HG03103 (cell line): ENCODE measurements at regions not wholly inside any gene's neighbourhood (a gene's known extent, or its start where the extent isn't known, plus 50 kb on each side); places are given as distances from the start of the nearest gene placed in this dataset.

Experiments
- ATAC-seq: cut with Tn5 transposase; IDR thresholded peaks from one replicate; pipeline ENCODE4 v1.9.1; 2021; ENCODE audit warnings: low read depth; ENCODE audit not compliant: unreplicated experiment

GRCh38 chr1:208298593-208299269 lies 54.5 kb upstream of the PLXNA2 start:
- ATAC-seq: no peak

- ATAC-seq: no peak
Observed at GRCh38 chr1:208300084-208300770, 56.0 kb upstream of the PLXNA2 start.

GRCh38 chr1:208302699-208303238 lies 58.6 kb upstream of the PLXNA2 start:
- ATAC-seq: no peak

GRCh38 chr1:208303743-208304712 lies 59.8 kb upstream of the PLXNA2 start:
- ATAC-seq: no peak

- no peak for ATAC-seq
Observed at GRCh38 chr1:208308221-208308620, 64.0 kb upstream of the PLXNA2 start.

GRCh38 chr1:208309771-208310170 lies 65.6 kb upstream of the PLXNA2 start:
- no peak for ATAC-seq

GRCh38 chr1:208312706-208313105 lies 68.5 kb upstream of the PLXNA2 start:
- ATAC-seq: no peak

- ATAC-seq: no peak
Observed at GRCh38 chr1:208314431-208314830, 70.2 kb upstream of the PLXNA2 start.

- no peak for ATAC-seq
Observed at GRCh38 chr1:208318150-208318734, 74.1 kb upstream of the PLXNA2 start.

- ATAC-seq: no peak
Observed at GRCh38 chr1:208324005-208324404, 79.8 kb upstream of the PLXNA2 start.

GRCh38 chr1:208326033-208326432 lies 81.8 kb upstream of the PLXNA2 start:
- no peak for ATAC-seq

- no peak for ATAC-seq
Observed at GRCh38 chr1:208329300-208329699, 85.1 kb upstream of the PLXNA2 start.

- no peak for ATAC-seq
Observed at GRCh38 chr1:208332036-208332773, 88.0 kb upstream of the PLXNA2 start.

GRCh38 chr1:208332774-208333126 lies 88.6 kb upstream of the PLXNA2 start:
- no peak for ATAC-seq

GRCh38 chr1:208333676-208334075 lies 89.5 kb upstream of the PLXNA2 start:
- no peak for ATAC-seq

GRCh38 chr1:208335371-208336136 lies 91.4 kb upstream of the PLXNA2 start:
- no peak for ATAC-seq

GRCh38 chr1:208336137-208336518 lies 91.9 kb upstream of the PLXNA2 start:
- ATAC-seq: no peak

- ATAC-seq: no peak
Observed at GRCh38 chr1:208339911-208340310, 95.7 kb upstream of the PLXNA2 start.

GRCh38 chr1:208343226-208343625 lies 99.0 kb upstream of the PLXNA2 start:
- ATAC-seq: no peak
